HL-60 (cell line): ENCODE measurements at regions not wholly inside any gene's neighbourhood (a gene's known extent, or its start where the extent isn't known, plus 50 kb on each side); places are given as distances from the start of the nearest gene placed in this dataset.
"Not testable (repeated sequence)": the region's sequence is repeated elsewhere in the genome, so short reads cannot be mapped to it uniquely, and the experiment has no call there.

Experiments used
- DNase-seq, 2 experiments: peaks; one replicate each; pipeline ENCODE4 v3.0.0-alpha.2; 2010 to 2020; ENCODE audit warnings: low read depth in 1 of 2, low spot score in 1 of 2
- H3K27ac ChIP-seq: fragments of 250-450 bp; sonication (Bioruptor Pico); replicated peaks from 2 replicates; pipeline ENCODE4 v1.5.1; 2020; ENCODE audit warnings: mild to moderate bottlenecking, moderate library complexity
- H3K27me3 ChIP-seq: fragments of 250-450 bp; sonication (Bioruptor Pico); 2 replicates; pipeline ENCODE4 v1.5.1; 2021; ENCODE audit warnings: mild to moderate bottlenecking, moderate library complexity; ENCODE audit not compliant: insufficient read depth, poor library complexity, severe bottlenecking
- H3K4me3 ChIP-seq: replicated peaks from 2 replicates; pipeline ENCODE4 v1.5.1; 2011; ENCODE audit warnings: mild to moderate bottlenecking, control low read depth, low read length; ENCODE audit not compliant: insufficient read depth
- GABPA ChIP-seq: IDR thresholded peaks from 2 replicates; pipeline ENCODE4 v1.6.1; 2012; ENCODE audit warnings: low read depth
- POLR2AphosphoS5 ChIP-seq: IDR thresholded peaks from 2 replicates; pipeline ENCODE4 v1.6.1; 2012; ENCODE audit warnings: low read depth
- SPI1 ChIP-seq: IDR thresholded peaks from 2 replicates; pipeline ENCODE4 v1.6.1; 2012; ENCODE audit warnings: low read depth, mild to moderate bottlenecking, borderline replicate concordance
- TF ChIP-seq, protein P1 (sequence below): IDR thresholded peaks from one replicate; pipeline ENCODE4 v1.5.1; 2011; ENCODE audit warnings: low read length, control low read depth, inconsistent platforms; ENCODE audit not compliant: insufficient read depth
- TF ChIP-seq, protein P2 (sequence below): IDR thresholded peaks from 2 replicates; pipeline ENCODE4 v1.6.1; 2012; ENCODE audit warnings: low read depth; ENCODE audit not compliant: insufficient replicate concordance

DNA sequence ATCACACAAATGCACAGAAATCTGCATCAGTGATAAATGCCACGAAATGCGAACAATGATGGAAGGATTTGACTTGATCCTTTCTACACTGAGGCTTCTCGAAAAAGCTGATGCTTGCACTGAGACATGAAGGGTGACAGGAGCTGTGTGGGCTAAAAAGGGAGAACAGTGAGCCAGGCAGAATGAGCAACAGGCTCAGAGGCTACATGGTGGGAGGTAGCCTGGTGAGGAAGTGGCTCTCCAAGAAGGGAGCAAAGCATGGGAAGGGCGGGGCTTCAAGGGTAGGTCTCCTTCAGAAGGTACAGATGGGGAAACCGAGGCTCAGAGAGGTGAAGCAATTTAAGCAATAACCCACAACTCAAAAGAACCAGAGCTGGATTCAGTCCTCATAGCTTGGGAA lies 82.4 kb downstream of the TRIM43 start:
- no peak for DNase-seq
- Histone ChIP-seq H3K27me3 (no peaks in the 10 kb centered on the region), H3K27ac (no peak overlapping the region), H3K4me3 (no peak overlapping the region)
- TF ChIP-seq SPI1 (no peak), POLR2AphosphoS5 (no peak), GABPA (no peak)
- TF ChIP-seq, protein P1, sequence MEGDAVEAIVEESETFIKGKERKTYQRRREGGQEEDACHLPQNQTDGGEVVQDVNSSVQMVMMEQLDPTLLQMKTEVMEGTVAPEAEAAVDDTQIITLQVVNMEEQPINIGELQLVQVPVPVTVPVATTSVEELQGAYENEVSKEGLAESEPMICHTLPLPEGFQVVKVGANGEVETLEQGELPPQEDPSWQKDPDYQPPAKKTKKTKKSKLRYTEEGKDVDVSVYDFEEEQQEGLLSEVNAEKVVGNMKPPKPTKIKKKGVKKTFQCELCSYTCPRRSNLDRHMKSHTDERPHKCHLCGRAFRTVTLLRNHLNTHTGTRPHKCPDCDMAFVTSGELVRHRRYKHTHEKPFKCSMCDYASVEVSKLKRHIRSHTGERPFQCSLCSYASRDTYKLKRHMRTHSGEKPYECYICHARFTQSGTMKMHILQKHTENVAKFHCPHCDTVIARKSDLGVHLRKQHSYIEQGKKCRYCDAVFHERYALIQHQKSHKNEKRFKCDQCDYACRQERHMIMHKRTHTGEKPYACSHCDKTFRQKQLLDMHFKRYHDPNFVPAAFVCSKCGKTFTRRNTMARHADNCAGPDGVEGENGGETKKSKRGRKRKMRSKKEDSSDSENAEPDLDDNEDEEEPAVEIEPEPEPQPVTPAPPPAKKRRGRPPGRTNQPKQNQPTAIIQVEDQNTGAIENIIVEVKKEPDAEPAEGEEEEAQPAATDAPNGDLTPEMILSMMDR: no peak
- TF ChIP-seq, protein P2, sequence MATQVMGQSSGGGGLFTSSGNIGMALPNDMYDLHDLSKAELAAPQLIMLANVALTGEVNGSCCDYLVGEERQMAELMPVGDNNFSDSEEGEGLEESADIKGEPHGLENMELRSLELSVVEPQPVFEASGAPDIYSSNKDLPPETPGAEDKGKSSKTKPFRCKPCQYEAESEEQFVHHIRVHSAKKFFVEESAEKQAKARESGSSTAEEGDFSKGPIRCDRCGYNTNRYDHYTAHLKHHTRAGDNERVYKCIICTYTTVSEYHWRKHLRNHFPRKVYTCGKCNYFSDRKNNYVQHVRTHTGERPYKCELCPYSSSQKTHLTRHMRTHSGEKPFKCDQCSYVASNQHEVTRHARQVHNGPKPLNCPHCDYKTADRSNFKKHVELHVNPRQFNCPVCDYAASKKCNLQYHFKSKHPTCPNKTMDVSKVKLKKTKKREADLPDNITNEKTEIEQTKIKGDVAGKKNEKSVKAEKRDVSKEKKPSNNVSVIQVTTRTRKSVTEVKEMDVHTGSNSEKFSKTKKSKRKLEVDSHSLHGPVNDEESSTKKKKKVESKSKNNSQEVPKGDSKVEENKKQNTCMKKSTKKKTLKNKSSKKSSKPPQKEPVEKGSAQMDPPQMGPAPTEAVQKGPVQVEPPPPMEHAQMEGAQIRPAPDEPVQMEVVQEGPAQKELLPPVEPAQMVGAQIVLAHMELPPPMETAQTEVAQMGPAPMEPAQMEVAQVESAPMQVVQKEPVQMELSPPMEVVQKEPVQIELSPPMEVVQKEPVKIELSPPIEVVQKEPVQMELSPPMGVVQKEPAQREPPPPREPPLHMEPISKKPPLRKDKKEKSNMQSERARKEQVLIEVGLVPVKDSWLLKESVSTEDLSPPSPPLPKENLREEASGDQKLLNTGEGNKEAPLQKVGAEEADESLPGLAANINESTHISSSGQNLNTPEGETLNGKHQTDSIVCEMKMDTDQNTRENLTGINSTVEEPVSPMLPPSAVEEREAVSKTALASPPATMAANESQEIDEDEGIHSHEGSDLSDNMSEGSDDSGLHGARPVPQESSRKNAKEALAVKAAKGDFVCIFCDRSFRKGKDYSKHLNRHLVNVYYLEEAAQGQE: no peak

DNA sequence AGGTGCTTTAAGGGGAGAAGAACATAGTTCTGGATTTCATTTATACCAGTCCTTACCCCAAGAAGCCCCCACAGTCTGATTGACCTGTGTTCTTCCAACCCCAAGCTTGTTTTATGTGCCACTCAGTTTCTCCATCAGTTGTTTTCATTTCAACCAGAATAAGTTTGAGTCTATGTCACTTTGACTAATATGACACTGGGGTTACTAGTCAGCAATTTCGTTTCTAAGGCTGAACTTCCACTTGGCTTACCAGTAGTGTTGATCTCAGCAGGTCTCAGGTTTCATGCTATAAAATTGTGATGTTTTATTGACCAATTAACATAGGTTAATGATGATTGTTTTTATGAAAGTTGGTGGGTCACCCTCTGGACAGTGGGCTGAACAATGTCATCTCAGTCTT lies 84.8 kb downstream of the TRIM43 start:
- not testable (repeated sequence) for H3K27ac ChIP-seq, H3K27me3 ChIP-seq, H3K4me3 ChIP-seq, DNase-seq

DNA sequence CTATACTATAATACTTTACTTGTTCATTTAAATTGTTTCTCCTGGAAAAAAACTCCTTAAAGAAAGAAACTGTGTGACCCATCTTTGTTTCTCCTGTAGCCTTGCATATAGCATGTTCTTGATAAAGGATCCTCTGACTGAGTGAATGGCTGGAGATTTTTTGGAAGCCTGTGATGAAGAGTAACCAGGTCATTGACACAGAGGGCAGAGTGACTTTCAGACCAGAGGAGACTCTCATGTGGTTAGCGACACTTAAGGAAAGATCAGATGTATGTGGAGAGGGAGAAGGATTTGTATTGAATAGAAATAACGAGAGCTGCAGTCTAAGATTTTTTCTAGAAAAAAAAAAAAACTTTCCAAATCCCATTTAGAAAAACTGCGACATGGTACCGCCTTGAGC lies 85.5 kb downstream of the TRIM43 start:
- no peak overlapping the region for H3K27ac ChIP-seq
- no peak for DNase-seq
- TF ChIP-seq SPI1: no peak
- no peak for TF ChIP-seq GABPA
- TF ChIP-seq POLR2AphosphoS5: no peak
- TF ChIP-seq, protein P2: no peak
- TF ChIP-seq, protein P1: no peak
- no peak overlapping the region for H3K4me3 ChIP-seq
- H3K27me3 ChIP-seq: no peaks in the 10 kb centered on the region

DNA sequence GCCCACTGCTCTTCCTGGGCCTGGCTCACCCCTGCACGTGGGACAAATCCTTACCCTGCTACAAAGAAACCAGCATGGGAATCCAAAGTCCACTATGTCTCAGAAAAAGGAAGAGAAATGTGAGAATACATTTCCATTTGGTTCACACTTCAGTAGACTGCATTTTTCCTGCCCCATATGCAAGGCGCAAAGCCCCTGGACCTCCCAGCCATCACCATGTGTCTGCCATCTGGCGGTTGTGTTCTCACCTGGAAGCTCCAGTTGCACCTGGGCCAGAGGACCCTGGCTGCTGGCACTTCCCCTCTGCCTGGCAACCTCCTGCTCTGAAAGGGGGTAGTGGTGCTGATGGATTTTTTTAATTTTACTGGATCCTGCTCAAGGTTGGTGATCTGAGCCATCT lies 86.0 kb downstream of the TRIM43 start:
- H3K27ac ChIP-seq, H3K4me3 ChIP-seq, DNase-seq, H3K27me3 ChIP-seq: not testable (repeated sequence)

DNA sequence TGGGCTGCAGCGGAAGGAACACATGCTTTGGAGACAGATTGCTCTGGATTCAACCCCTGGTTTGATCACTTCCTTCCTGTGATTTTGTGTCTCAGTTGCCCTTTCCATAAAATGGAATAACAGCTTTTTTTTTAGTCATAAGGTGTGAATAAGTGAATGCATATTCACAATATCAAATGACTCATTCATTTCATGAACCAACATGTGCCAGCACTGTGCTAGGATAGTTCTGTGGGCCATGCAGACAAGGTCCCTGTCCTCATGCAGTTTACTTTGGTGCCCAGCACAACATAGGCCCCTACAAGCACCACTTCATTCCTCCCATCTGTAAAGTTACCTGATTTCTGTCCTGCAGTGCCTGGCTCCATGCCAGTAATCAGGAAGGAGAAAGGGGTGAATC lies 89.4 kb downstream of the TRIM43 start:
- not testable (repeated sequence) for DNase-seq

DNA sequence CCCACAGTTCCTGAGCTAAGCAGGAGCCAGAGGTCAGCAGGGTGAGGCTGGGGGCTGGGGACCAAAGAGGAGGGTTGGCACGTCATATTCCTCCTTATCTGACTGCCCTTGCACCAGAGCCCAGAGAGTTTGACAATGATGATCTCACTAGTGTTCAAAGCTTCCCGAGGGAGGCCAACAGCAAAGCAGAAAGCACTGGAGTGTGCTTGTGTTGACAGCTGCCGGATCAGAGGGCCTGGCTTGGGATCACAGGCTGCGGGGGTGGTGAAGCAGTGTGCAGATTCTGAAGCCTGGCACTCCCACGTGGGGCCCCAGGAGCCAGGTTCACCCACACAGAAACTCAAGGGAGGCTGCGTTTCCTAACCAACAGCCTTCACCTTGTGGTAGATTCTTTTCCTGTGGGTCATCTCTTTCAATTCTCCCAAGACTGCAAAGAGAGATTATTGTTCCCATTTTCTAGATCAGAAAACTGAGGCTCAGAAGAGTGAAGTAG lies 89.8 kb downstream of the TRIM43 start:
- not testable (repeated sequence) for H3K27me3 ChIP-seq, H3K27ac ChIP-seq, H3K4me3 ChIP-seq, DNase-seq

More for the DNA sequence above, 89.4 kb downstream of the TRIM43 start:
- H3K27me3 ChIP-seq, H3K27ac ChIP-seq, H3K4me3 ChIP-seq: not testable (repeated sequence)

DNA sequence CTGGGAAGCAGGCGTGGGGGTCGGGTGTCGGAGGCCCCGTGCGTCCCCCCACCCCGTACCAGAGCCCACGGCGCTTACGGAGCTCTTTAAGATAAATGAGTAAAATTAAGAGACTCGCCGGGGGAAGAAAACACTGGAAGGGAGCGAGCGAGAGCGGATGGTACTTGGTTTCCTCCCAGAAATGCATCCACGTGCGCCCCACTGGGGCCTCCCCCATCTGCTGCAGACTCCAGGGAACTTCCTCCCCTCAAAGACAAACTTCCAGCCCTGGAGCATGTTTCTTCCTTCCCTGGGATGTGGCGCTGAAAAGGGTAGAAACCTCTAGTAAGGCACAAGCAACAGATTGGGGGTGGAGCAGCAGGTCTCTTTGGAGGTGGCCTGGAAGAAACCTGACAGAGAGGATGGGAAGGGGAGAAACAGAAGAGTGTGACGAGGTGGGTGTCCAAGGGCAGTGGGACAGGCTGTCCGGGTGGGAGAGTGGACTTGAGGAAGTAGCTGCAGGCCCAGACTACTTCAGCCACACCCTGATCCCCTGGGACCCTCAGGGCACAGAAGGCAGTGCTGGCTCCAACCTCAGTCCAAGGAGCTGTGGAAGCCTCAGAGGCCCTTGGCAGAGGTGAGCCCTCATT lies 91.2 kb downstream of the TRIM43 start:
- not testable (repeated sequence) for H3K27ac ChIP-seq, H3K4me3 ChIP-seq, DNase-seq, H3K27me3 ChIP-seq
